NCI-H748 (cell line): ENCODE measurements at regions not wholly inside any gene's neighbourhood (a gene's known extent, or its start where the extent isn't known, plus 50 kb on each side); places are given as distances from the start of the nearest gene placed in this dataset.
"Not testable (repeated sequence)": the region's sequence is repeated elsewhere in the genome, so short reads cannot be mapped to it uniquely, and the experiment has no call there.

ENCODE experiments used
- DNase-seq: peaks from one replicate; lab custom pipeline; 2025; ENCODE audit not compliant: unreplicated experiment; lab: John Stamatoyannopoulos, UW

GRCh38 chr9:26673261-26673660 lies 219.3 kb downstream of the CAAP1 start:
- no peak for DNase-seq

GRCh38 chr9:26669701-26670670 lies 222.6 kb downstream of the CAAP1 start:
- DNase-seq: no peak

DNA sequence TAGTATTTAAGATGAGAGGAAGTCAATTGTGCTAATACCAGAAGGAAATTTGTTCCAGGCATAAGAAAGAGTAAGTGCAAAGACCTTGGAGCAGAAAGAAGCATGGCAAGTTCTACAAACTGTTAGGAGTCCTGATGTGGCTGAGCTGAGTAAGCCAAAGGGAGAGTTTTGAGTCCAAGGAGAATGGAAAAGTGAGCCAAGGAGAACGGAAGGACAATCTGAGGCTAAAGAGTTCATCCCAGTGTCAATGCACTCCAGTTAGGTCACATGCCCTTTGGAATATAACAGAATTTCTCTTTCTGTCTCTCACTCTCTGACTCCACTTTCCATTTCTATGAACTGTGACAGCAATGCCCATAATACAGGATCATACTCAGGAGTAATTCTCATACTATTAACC lies 224.7 kb downstream of the CAAP1 start:
- no peak for DNase-seq

DNA sequence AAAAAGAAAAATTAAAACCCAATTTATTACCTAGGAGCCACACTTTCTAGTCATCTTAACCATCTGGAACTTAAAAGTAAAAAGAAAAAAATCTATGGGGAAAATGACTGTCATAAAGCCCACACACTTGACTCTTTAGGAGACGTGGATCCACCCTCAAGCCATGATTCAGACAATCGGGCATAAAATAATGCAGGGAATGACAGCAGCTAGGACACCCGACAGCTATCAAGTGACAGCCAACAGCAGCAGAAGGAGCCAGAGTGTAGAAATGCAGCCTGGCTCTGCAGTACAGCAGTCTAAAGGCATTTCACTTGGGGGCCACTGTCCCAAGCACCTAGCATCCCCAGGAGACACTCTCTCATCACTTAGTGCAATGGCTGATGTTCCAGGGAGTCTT lies 226.9 kb downstream of the CAAP1 start:
- DNase-seq: no peak

DNA sequence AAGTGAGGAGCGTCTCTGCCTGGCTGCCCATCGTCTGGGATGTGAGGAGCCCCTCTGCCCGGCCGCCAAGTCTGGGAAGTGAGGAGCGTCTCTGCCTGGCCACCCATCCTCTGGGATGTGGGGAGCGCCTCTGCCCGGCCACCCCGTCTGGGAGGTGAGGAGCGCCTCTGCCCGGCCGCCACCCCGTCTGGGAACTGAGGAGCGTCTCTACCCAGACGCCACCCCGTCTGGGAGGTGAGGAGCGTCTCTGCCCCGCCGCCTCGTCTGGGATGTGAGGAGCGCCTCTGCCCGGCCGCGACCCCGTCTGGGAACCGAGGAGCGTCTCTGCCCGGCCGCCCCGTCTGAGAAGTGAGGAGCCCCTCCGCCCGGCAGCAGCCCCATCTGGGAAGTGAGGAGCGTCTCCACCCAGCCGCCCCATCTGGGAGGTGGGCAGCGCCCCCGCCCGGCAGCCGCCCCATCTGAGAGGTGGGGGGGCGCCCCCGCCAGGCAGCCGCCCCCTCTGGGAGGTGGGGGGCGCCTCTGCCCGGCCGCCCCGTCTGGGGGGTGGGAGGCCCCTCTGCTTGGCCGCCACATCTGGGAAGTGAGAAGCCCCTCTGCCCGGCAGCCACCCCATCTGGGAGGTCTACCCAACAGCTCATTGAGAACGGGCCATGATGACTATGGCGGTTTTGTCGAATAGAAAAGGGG lies 228.4 kb downstream of the CAAP1 start:
- DNase-seq: not testable (repeated sequence)

GRCh38 chr9:26662476-26662875 lies 230.1 kb downstream of the CAAP1 start:
- DNase-seq: no peak

DNA sequence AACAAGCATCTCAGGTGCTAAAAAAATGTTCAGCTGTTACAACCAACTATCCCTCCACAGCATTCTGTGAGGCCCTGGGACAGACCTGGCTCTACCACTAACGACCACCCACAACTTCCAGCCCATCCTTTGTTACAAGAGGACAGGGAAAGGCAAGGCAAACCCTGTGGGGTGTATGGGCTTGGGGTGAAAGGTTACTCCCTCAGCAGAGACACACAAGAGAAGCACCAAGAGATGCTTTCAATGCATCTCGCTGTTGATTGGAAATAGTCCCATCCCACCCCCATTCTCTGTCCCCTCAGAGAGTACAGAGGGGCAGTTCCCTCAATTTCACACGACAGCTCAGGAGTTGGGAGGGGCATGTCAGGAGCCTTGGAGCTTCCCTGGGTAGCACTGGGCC lies 234.1 kb downstream of the CAAP1 start:
- no peak for DNase-seq

DNA sequence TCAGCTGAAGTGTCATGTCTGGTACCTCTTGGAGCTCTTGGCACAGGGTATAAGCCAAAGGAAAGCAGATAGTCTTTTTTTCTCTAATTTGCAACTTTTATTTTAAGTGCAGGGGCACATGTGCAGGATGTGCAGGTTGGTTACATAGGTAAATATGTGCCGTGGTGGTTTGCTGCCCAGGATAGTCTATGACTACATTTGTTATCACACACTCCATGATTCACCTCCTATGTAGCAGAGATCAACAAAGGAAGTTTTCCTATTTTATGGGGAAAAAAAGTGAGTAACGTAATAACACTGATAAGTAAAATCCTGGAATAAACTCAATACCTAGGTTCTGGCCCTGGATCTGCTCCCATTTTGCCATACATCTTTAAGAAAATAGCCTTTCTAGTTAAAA lies 234.6 kb downstream of the CAAP1 start:
- no peak for DNase-seq

DNA sequence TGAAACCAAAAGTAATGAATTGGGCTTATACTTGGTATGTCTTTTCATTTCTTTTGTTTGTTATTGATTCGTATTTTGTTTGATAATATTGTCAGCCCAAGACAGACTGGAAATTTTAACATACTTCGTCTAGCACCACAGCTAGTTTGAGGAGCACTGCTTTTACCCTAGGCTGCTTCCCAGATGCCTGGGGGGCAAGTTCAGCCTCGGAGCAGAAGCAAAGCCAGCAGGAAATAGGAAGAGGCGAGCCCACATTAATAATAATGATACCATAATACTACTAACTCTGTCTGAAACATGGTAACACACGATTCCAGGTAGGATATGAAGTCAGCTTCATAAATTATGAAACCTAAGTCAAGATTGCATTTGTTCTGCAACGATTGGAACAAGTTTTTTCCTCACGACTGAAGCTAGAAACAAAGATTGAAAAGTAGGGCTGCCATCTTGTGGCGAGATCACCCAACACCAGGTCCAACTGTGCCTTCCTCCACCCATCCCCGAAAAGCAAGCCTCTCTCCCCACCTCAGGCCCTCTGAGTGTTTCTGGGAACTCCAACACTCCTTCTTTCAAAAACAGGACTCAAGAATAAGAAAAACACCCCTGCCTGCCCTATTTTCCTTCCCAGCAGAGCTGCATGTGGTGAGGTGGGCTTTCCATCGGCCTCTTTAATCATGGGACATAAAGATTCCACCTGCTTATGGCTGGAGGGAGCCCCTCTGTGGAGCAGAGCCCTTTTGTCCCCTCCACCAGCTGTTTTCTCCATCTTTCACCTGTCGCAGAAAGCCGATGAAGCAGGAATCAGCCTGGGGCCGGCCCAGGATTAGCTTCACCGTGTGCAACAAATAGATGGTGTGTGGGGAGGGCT lies 236.4 kb downstream of the CAAP1 start:
- peak; percentile 11 for DNase-seq

GRCh38 chr9:26655166-26655565 lies 237.4 kb downstream of the CAAP1 start:
- no peak for DNase-seq

DNA sequence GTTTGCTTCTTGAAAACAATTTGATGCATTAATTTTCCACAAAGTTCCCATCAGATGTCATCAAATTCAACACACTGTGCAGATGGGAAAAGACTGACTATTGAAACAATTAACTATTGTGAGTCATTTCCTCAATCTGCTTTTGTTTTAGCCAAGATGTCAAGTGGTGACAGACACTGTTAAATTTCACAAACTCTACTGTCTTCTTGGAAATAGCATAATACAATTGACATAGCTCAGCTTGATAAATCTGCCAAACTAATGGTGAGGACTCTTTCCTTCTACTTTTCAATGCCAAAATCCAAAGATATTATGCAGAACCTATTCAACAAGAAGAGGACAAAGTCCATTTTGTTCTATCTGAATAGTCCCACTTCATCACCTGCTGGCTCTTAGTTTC lies 242.3 kb downstream of the CAAP1 start:
- DNase-seq: no peak

- DNase-seq: no peak
Measured at GRCh38 chr9:26643826-26644225, 248.8 kb downstream of the CAAP1 start.

GRCh38 chr9:26639761-26640160 lies 252.8 kb downstream of the CAAP1 start:
- no peak for DNase-seq

GRCh38 chr9:26637101-26637500 lies 255.5 kb downstream of the CAAP1 start:
- no peak for DNase-seq

DNA sequence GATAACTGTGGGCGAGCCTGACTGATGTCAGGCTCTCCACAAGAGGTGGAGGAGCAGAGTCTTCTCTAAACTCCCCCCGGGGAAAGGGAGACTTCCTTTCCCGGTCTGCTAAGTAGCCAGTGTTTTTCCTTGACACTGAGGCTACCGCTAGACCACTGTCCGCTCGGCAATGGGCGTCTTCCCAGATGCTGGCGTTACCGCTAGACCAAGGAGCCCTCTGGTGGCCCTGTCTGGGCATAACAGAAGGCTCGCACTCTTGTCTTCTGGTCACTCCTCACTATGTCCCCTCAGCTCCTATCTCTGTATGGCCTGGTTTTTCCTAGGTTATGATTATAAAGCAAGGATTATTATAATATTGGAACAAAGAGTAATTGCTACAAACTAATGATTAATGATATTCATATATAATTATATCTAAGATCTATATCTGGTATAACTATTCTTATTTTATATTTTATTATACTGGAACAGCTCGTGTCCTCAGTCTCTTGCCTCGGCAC lies 278.7 kb downstream of the CAAP1 start:
- DNase-seq: peak; percentile 16

DNA sequence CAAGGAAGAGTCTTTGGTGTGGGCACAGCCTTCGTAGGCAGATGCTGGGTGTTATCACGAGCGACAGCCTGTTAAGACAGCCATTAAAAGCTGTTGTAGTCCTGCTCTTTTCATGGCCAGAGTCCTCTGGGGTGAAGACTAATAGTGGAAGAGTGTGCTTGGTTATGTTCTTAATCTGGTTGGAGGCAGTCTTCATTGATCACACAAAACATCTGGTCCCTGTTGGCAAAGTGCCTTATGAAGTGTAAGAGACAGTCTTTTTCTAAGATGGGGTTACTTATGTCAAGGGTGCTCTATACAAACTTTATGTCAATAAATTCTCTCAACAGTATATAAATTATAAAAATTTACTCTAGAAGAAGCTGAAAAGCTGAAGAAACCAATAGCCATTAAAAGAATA lies 280.4 kb downstream of the CAAP1 start:
- no peak for DNase-seq

- DNase-seq: no peak
Measured at GRCh38 chr9:26606756-26607155, 285.8 kb downstream of the CAAP1 start.

- no peak for DNase-seq
Measured at GRCh38 chr9:26605367-26605766, 287.2 kb downstream of the CAAP1 start.

GRCh38 chr9:26604076-26604662 lies 288.4 kb downstream of the CAAP1 start:
- no peak for DNase-seq

DNA sequence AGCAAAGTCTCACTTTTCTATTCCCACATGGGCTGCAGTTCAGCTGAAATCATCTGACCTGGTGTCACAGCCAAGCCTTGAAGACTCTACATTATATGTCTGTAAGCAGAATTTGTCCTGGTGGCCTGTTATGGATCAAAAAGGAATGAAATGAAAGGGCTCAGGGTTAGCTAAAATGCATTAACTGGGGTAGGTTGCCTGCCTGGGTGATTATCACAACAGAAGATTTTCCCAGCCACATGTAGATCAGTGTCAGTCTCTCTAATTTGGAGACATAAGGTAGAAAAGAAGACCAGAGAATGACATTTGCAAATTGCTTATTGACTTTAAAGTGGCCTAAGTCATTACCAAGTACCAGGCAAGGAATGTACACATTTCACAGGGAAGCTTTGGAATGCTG lies 289.0 kb downstream of the CAAP1 start:
- no peak for DNase-seq
